ENCODE measurements at regions not wholly inside any gene's neighbourhood (a gene's known extent, or its start where the extent isn't known, plus 50 kb on each side); places are given as distances from the start of the nearest gene placed in this dataset.

GRCh38 chr11:81203876-81204275 is 1529.8 kb downstream of the FAM181B start:
- Histone ChIP-seq H3K14ac (replicated peaks; ENCODE audit: low read depth, low read length) (no peak overlapping the region), H4K91ac (ENCODE audit: insufficient read depth, low read depth, low read length) (no peak overlapping the region), H3K56ac (ENCODE audit: extremely low read depth, insufficient read depth, low read length) (no peak overlapping the region), H2BK5ac (ENCODE audit: low read depth, low read length, poor library complexity, severe bottlenecking) (no peak overlapping the region), H2BK120ac (ENCODE audit: low read depth, low read length) (no peak overlapping the region), H3K4me3 (ENCODE audit: insufficient read depth, low read depth, low read length) (no peak overlapping the region), H2AK9ac (replicated peaks; ENCODE audit: low read depth, low read length, poor library complexity) (no peak overlapping the region), H2BK20ac (ENCODE audit: low read depth, low read length) (no peak overlapping the region), H4K5ac (ENCODE audit: low read depth, low read length) (no peak overlapping the region), H3K4ac (ENCODE audit: low read depth, low read length) (no peak overlapping the region), H4K20me1 (ENCODE audit: insufficient read depth, low read length) (no peaks in the 10 kb centered on the region), H3K9me1 (ENCODE audit: insufficient read depth, low read length) (no peaks in the 10 kb centered on the region), H3K9me3 (ENCODE audit: control insufficient read depth, insufficient read depth, low read length) (peaks cover 6% of the 10 kb centered on the region), H3K18ac (ENCODE audit: low read depth, low read length) (no peak overlapping the region), H2BK15ac (ENCODE audit: low read depth, low read length) (no peak overlapping the region), H4K8ac (ENCODE audit: low read depth in 2 of 2, low read length in 2 of 2) (no peak overlapping the region), H2AK5ac (ENCODE audit: low read depth, low read length) (no peak overlapping the region), H3K4me2 (ENCODE audit: low read depth, low read length) (no peak overlapping the region), H3K4me1 (ENCODE audit: control insufficient read depth, insufficient read depth, low read length) (no peaks in the 10 kb centered on the region), H3K27me3 (ENCODE audit: control insufficient read depth, insufficient read depth, low read length) (no peaks in the 10 kb centered on the region), H2AFZ (replicated peaks; ENCODE audit: low read length, poor library complexity) (no peak overlapping the region), H3K79me1 (ENCODE audit: low read depth in 1 of 2, low read length in 2 of 2) (no peaks in the 10 kb centered on the region), H3K23ac (ENCODE audit: low read depth, low read length) (no peak overlapping the region), H3K36me3 (ENCODE audit: control insufficient read depth, insufficient read depth, low read length) (no peaks in the 10 kb centered on the region), H3K9ac (ENCODE audit: low read depth, low read length) (no peak overlapping the region), H3K27ac (ENCODE audit: insufficient read depth, low read length) (no peak overlapping the region)
- BruUV-seq (replicated peaks): no TSS peak
- no CpG with 5 or more reads among the region's 1 CpG for WGBS, 2 experiments (ENCODE audit: extremely low coverage in 2 of 2, insufficient read length in 1 of 2)
- no peak for ATAC-seq (ENCODE audit: low read depth)
- dilution Hi-C loops (cut with HindIII; ENCODE audit: low sequenced_read_pairs, unreplicated experiment) (no loop called here), in situ Hi-C loops (cut with MboI; ENCODE audit: low sequenced_read_pairs) (no loop called here), intact Hi-C loops (cut with micrococcal nuclease) (no loop called here)
- DNase-seq: no peak
- POLR2A ChIA-PET (ENCODE audit: unreplicated experiment): no interaction called here
- no peak for TF ChIP-seq USF2 (IDR thresholded peaks at IDR 0.05; ENCODE audit: low read depth, low read length)
- no peak for TF ChIP-seq MAFK (IDR thresholded peaks at IDR 0.05; ENCODE audit: low read depth, low read length)
- TF ChIP-seq FOS (IDR thresholded peaks at IDR 0.05; ENCODE audit: low read depth, low read length): no peak
- no peak for TF ChIP-seq POLR2A (IDR thresholded peaks at IDR 0.05; ENCODE audit: low read depth, low read length)
- TF ChIP-seq BHLHE40 (IDR thresholded peaks at IDR 0.05; ENCODE audit: low read depth, low read length): no peak
- TF ChIP-seq CHD1 (IDR thresholded peaks at IDR 0.05; ENCODE audit: low read depth, low read length): no peak
- TF ChIP-seq MAZ (IDR thresholded peaks at IDR 0.05; ENCODE audit: borderline replicate concordance, low read depth, low read length): no peak
- no peak for TF ChIP-seq CEBPB (IDR thresholded peaks at IDR 0.05; ENCODE audit: low read depth, low read length)
- no peak for TF ChIP-seq MXI1 (IDR thresholded peaks at IDR 0.05; ENCODE audit: borderline replicate concordance, low read depth, low read length)
- no peak for TF ChIP-seq ELK1 (IDR thresholded peaks at IDR 0.05; ENCODE audit: borderline replicate concordance, low read depth, low read length)
- no peak for TF ChIP-seq RAD21 (IDR thresholded peaks at IDR 0.05; ENCODE audit: low read length)
- no peak for TF ChIP-seq NFE2L2 (IDR thresholded peaks at IDR 0.05; ENCODE audit: low read depth, low read length)
- TF ChIP-seq RFX5 (IDR thresholded peaks at IDR 0.05; ENCODE audit: low read depth, low read length): no peak
- no peak for TF ChIP-seq RCOR1 (IDR thresholded peaks at IDR 0.05; ENCODE audit: insufficient replicate concordance, low read length)
- CTCF ChIA-PET: no interaction called here
